ENCODE measurements at regions not wholly inside any gene's neighbourhood (a gene's known extent, or its start where the extent isn't known, plus 50 kb on each side); places are given as distances from the start of the nearest gene placed in this dataset.

- TF ChIP-seq CTCF (IDR thresholded peaks at IDR 0.05) (no peak), POLR2A (IDR thresholded peaks at IDR 0.05) (no peak), EP300 (IDR thresholded peaks at IDR 0.05; ENCODE audit: low read depth) (no peak), POLR2AphosphoS5 (IDR thresholded peaks at IDR 0.05) (no peak)
These were observed 269.8 kb downstream of the SYK start for GRCh38 chr9:91071184-91071990.

Measured in transverse colon (tissue), 4 donors.